Caco-2 (cell line): ENCODE measurements at regions not wholly inside any gene's neighbourhood (a gene's known extent, or its start where the extent isn't known, plus 50 kb on each side); places are given as distances from the start of the nearest gene placed in this dataset.

ENCODE experiments used
- BruUV-seq: library from RNA; stranded (reverse); fragments of 400-500 nt; replicated peaks from 2 replicates; lab custom pipeline; 2021; lab: Mats Ljungman, UMichigan
- CTCF ChIA-PET: fragments of 300-600 bp; sonication (Branson Sonifier 250); formaldehyde crosslinking; loops from one replicate; lab custom pipeline; 2022; ENCODE audit warnings: antibody characterized with exemption; lab: Charles Lee
- POLR2A ChIA-PET: fragments of 300-600 bp; sonication (Branson Sonifier 250); formaldehyde crosslinking; loops from one replicate; lab custom pipeline; 2022; ENCODE audit warnings: antibody characterized with exemption; lab: Charles Lee
- DNase-seq, 2 experiments: peaks; one replicate each; pipeline versions ENCODE4 v3.0.0 to v3.0.0-alpha.2; 2020 to 2022
- H3K27me3 ChIP-seq: replicated peaks from 2 replicates; pipeline ENCODE4 v1.6.0; 2011; ENCODE audit warnings: low read length; ENCODE audit not compliant: control insufficient read depth, insufficient read depth
- H3K36me3 ChIP-seq: 2 replicates; pipeline ENCODE4 v1.5.1; 2011; ENCODE audit warnings: low read length; ENCODE audit not compliant: control insufficient read depth, insufficient read depth
- H3K4me1 ChIP-seq: fragments of 250-450 bp; sonication (Bioruptor Pico); 2 replicates; pipeline ENCODE4 v1.5.1; 2020; ENCODE audit warnings: mild to moderate bottlenecking
- H3K4me3 ChIP-seq: 2 replicates; pipeline ENCODE4 v1.5.1; 2011; ENCODE audit warnings: low read depth, mild to moderate bottlenecking, control low read depth, low read length
- H3K9me3 ChIP-seq: fragments of 250-450 bp; sonication (Bioruptor Pico); 2 replicates; pipeline ENCODE4 v1.5.1; 2020; ENCODE audit warnings: mild to moderate bottlenecking, moderate library complexity
- H3K27ac Mint-ChIP-seq: one replicate; pipeline ENCODE4 v1.8.0; 2022; ENCODE audit warnings: mixed read lengths; ENCODE audit not compliant: unreplicated experiment
- H3K27me3 Mint-ChIP-seq: one replicate; pipeline ENCODE4 v1.8.0; 2022; ENCODE audit warnings: mixed read lengths; ENCODE audit not compliant: insufficient read depth, unreplicated experiment
- H3K36me3 Mint-ChIP-seq: one replicate; pipeline ENCODE4 v1.8.0; 2022; ENCODE audit warnings: mild to moderate bottlenecking, mixed read lengths; ENCODE audit not compliant: insufficient read depth, unreplicated experiment
- H3K4me1 Mint-ChIP-seq: one replicate; pipeline ENCODE4 v1.8.0; 2022; ENCODE audit warnings: low read depth, mixed read lengths; ENCODE audit not compliant: unreplicated experiment
- H3K4me3 Mint-ChIP-seq: one replicate; pipeline ENCODE4 v1.8.0; 2022; ENCODE audit warnings: mild to moderate bottlenecking, moderate library complexity, mixed read lengths; ENCODE audit not compliant: unreplicated experiment
- H3K9me3 Mint-ChIP-seq: one replicate; pipeline ENCODE4 v1.8.0; 2022; ENCODE audit warnings: mixed read lengths; ENCODE audit not compliant: unreplicated experiment
- CTCF ChIP-seq, 2 experiments: fragments of 200-600 bp in 1 of 2; IDR thresholded peaks; 1 replicate in 1 of 2; 2 replicates in 1 of 2; pipeline versions ENCODE4 v1.5.1 to v1.8.0; 2011 to 2022; ENCODE audit warnings: antibody characterized with exemption in 1 of 2, control low read depth in 1 of 2, inconsistent platforms in 1 of 2, low read depth in 1 of 2, low read length in 1 of 2, mild to moderate bottlenecking in 1 of 2, moderate library complexity in 1 of 2; ENCODE audit not compliant: insufficient read depth in 1 of 2, severe bottlenecking in 1 of 2, unreplicated experiment in 1 of 2
- intact Hi-C: fragments of 100-400 bp; cut with micrococcal nuclease; formaldehyde crosslinking; loops from one replicate; pipeline ENCODE4 v1.10.0; 2022; ENCODE audit not compliant: unreplicated experiment

GRCh38 chr6:24987446-24988115 is 51.8 kb upstream of the RIPOR2 start:
- TF ChIP-seq CTCF (IDR thresholded peaks at IDR 0.05; ENCODE audit: insufficient read depth in 1 of 2, low read depth in 1 of 2, low read length in 1 of 2, severe bottlenecking in 1 of 2, unreplicated experiment in 1 of 2) = no peak
- Mint-ChIP-seq H3K4me1 (peaks cover 8% of the 10 kb centered on the region), H3K36me3 (no peaks in the 10 kb centered on the region), H3K27ac (no peak overlapping the region), H3K9me3 (peaks cover 11% of the 10 kb centered on the region), H3K4me3 (no peak overlapping the region), H3K27me3 (no peaks in the 10 kb centered on the region)
- no peaks in the 10 kb centered on the region; the same call in 1 of the 2 replicates for H3K36me3 ChIP-seq
- H3K27me3 ChIP-seq = no peaks in the 10 kb centered on the region
- DNase-seq = no peak
- CTCF ChIA-PET = no interaction called here
- peaks cover under 1% of the 10 kb centered on the region; the same call in 1 of the 2 replicates for H3K4me1 ChIP-seq
- H3K4me3 ChIP-seq = no peak overlapping the region
- H3K9me3 ChIP-seq = 0 out of 2 replicates have a peak, but pooled peaks cover 2% of the 10 kb centered on the region
- POLR2A ChIA-PET = no interaction called here
- BruUV-seq = no TSS peak
- intact Hi-C loops = no loop called here

- POLR2A ChIA-PET = no interaction called here
- peaks cover 11% of the 10 kb centered on the region for H3K9me3 Mint-ChIP-seq
- no peak overlapping the region for H3K27ac Mint-ChIP-seq
- H3K36me3 Mint-ChIP-seq = no peaks in the 10 kb centered on the region
- BruUV-seq = no TSS peak
- intact Hi-C loops = no loop called here
- DNase-seq = no peak
- no peaks in the 10 kb centered on the region; the same call in 1 of the 2 replicates for H3K4me1 ChIP-seq
- peaks cover 8% of the 10 kb centered on the region for H3K4me1 Mint-ChIP-seq
- TF ChIP-seq CTCF (IDR thresholded peaks at IDR 0.05; ENCODE audit: insufficient read depth in 1 of 2, low read depth in 1 of 2, low read length in 1 of 2, severe bottlenecking in 1 of 2, unreplicated experiment in 1 of 2) = no peak
- no peaks in the 10 kb centered on the region for H3K27me3 ChIP-seq
- H3K36me3 ChIP-seq = no peaks in the 10 kb centered on the region; the same call in 1 of the 2 replicates
- CTCF ChIA-PET = no interaction called here
- no peaks in the 10 kb centered on the region for H3K27me3 Mint-ChIP-seq
- H3K4me3 Mint-ChIP-seq = no peak overlapping the region
- no peak overlapping the region for H3K4me3 ChIP-seq
- 0 out of 2 replicates have a peak, but pooled peaks cover 2% of the 10 kb centered on the region for H3K9me3 ChIP-seq
Observed at GRCh38 chr6:24988562-24988961, 52.8 kb upstream of the RIPOR2 start.

- 0 out of 2 replicates have a peak, but pooled peaks cover 2% of the 10 kb centered on the region for H3K9me3 ChIP-seq
- no peaks in the 10 kb centered on the region for H3K36me3 Mint-ChIP-seq
- no peak overlapping the region for H3K27ac Mint-ChIP-seq
- H3K36me3 ChIP-seq = no peaks in the 10 kb centered on the region; the same call in 1 of the 2 replicates
- ChIA-PET POLR2A (no interaction called here), CTCF (interaction anchor here (1.0 to 2.8 kb wide), 3 partner anchors 27 to 134 kb away, joined by 3 to 68 read pairs (median 3); no protein-coding TSS in a partner anchor)
- intact Hi-C loops = no loop called here
- H3K27me3 Mint-ChIP-seq = no peaks in the 10 kb centered on the region
- no peaks in the 10 kb centered on the region for H3K27me3 ChIP-seq
- H3K4me1 Mint-ChIP-seq = peaks cover 8% of the 10 kb centered on the region
- no peaks in the 10 kb centered on the region; the same call in 1 of the 2 replicates for H3K4me1 ChIP-seq
- TF ChIP-seq CTCF (IDR thresholded peaks at IDR 0.05; ENCODE audit: insufficient read depth in 1 of 2, low read depth in 1 of 2, low read length in 1 of 2, severe bottlenecking in 1 of 2, unreplicated experiment in 1 of 2) = no peak
- no peak overlapping the region for H3K4me3 Mint-ChIP-seq
- DNase-seq = no peak
- H3K4me3 ChIP-seq = no peak overlapping the region
- no TSS peak for BruUV-seq
- H3K9me3 Mint-ChIP-seq = peaks cover 11% of the 10 kb centered on the region
Observed at GRCh38 chr6:24990236-24990845, 54.6 kb upstream of the RIPOR2 start.
